H1 (cell line): ENCODE measurements at regions not wholly inside any gene's neighbourhood (a gene's known extent, or its start where the extent isn't known, plus 50 kb on each side); places are given as distances from the start of the nearest gene placed in this dataset.

Experiments used
- CTCF ChIA-PET: fragments of 300-600 bp; sonication (Branson Sonifier 250); formaldehyde crosslinking; loops from one replicate; lab custom pipeline; 2021; ENCODE audit not compliant: partially characterized antibody; lab: Charles Lee
- POLR2A ChIA-PET: fragments of 300-600 bp; sonication (Branson Sonifier 250); formaldehyde crosslinking; loops from one replicate; lab custom pipeline; 2021; ENCODE audit warnings: inconsistent platforms; ENCODE audit not compliant: partially characterized antibody; lab: Charles Lee
- DNase-seq, 2 experiments: peaks; one replicate each; pipeline versions ENCODE4 v3.0.0 to v3.0.0-alpha.2; 2010 to 2022; ENCODE audit warnings: low spot score in 2 of 2, low read depth in 1 of 2, mixed read lengths in 1 of 2
- FAIRE-seq: peaks from 2 replicates; lab custom pipeline; 2011; peaks lifted over from hg19 to GRCh38; lab: Jason Lieb, UNC
- H2AFZ ChIP-seq: 2 replicates; pipeline ENCODE4 v1.8.1; 2012; ENCODE audit warnings: low read length, inconsistent platforms
- H2AK5ac ChIP-seq: 2 replicates; pipeline ENCODE4 v1.6.1; 2013; ENCODE audit warnings: low read depth, low read length
- H2BK120ac ChIP-seq: replicated peaks from 2 replicates; pipeline ENCODE3; 2013; ENCODE audit warnings: low read depth, low read length, inconsistent platforms
- H2BK12ac ChIP-seq: 2 replicates; pipeline ENCODE4 v1.6.1; 2013; ENCODE audit warnings: low read depth, low read length
- H2BK15ac ChIP-seq: 2 replicates; pipeline ENCODE4 v1.6.1; 2013; ENCODE audit warnings: low read length
- H2BK20ac ChIP-seq: 2 replicates; pipeline ENCODE4 v1.6.1; 2013; ENCODE audit warnings: low read length
- H2BK5ac ChIP-seq: 2 replicates; pipeline ENCODE4 v1.6.1; 2013; ENCODE audit warnings: low read depth, low read length
- H3K14ac ChIP-seq: 2 replicates; pipeline ENCODE4 v1.6.1; 2013; ENCODE audit warnings: inconsistent platforms; ENCODE audit not compliant: insufficient read length
- H3K18ac ChIP-seq: 2 replicates; pipeline ENCODE4 v1.6.1; 2013; ENCODE audit warnings: low read length; ENCODE audit errors: extremely low read depth
- H3K23ac ChIP-seq: 2 replicates; pipeline ENCODE4 v1.6.1; 2013; ENCODE audit warnings: inconsistent platforms; ENCODE audit not compliant: insufficient read length
- H3K23me2 ChIP-seq: 2 replicates; pipeline ENCODE4 v1.6.1; 2013; ENCODE audit warnings: low read depth, low read length
- H3K27ac ChIP-seq: 2 replicates; pipeline ENCODE4 v1.6.1; 2011; ENCODE audit warnings: low read depth, low read length, inconsistent platforms
- H3K27me3 ChIP-seq, 4 experiments: replicated peaks in 1 of 4; 1 replicate in 1 of 4; 2 replicates in 3 of 4; pipeline versions ENCODE4 v1.6.1 to v1.8.1; 2011 to 2013; ENCODE audit warnings: low read length in 3 of 4, mild to moderate bottlenecking in 3 of 4, inconsistent platforms in 2 of 4, mixed read lengths in 2 of 4, moderate library complexity in 1 of 4; ENCODE audit not compliant: control insufficient read depth in 3 of 4, insufficient read depth in 3 of 4; ENCODE audit errors: extremely low read depth in 1 of 4
- H3K36me3 ChIP-seq, 4 experiments: 2 replicates each; pipeline versions ENCODE4 v1.6.1 to v1.8.1; 2011 to 2013; ENCODE audit warnings: mild to moderate bottlenecking in 4 of 4, low read length in 3 of 4, moderate library complexity in 2 of 4, control low read depth in 1 of 4, inconsistent platforms in 1 of 4; ENCODE audit not compliant: insufficient read depth in 4 of 4, control insufficient read depth in 2 of 4
- H3K4ac ChIP-seq: replicated peaks from 2 replicates; pipeline ENCODE3; 2013; ENCODE audit warnings: low read length, low read depth, mixed read lengths, inconsistent platforms; ENCODE audit not compliant: insufficient read length
- H3K4me1 ChIP-seq, 4 experiments: replicated peaks in 1 of 4; 1 replicate in 1 of 4; 2 replicates in 3 of 4; pipeline versions ENCODE4 v1.6.1 to v1.8.1; 2011 to 2013; ENCODE audit warnings: low read length in 3 of 4, inconsistent platforms in 2 of 4, mixed read lengths in 1 of 4; ENCODE audit not compliant: insufficient read depth in 4 of 4, control insufficient read depth in 3 of 4
- H3K4me2 ChIP-seq, 2 experiments: 2 replicates each; pipeline versions ENCODE4 v1.6.1 to v1.8.1; 2011 to 2013; ENCODE audit warnings: low read depth in 2 of 2, low read length in 2 of 2, control low read depth in 1 of 2, inconsistent platforms in 1 of 2, mild to moderate bottlenecking in 1 of 2; ENCODE audit not compliant: insufficient read depth in 1 of 2
- H3K4me3 ChIP-seq, 4 experiments: fragments of 200-600, 300-600 bp in 1 of 4; sonication (generic), shearing (Covaris generic), sonication (Bioruptor Twin) in 1 of 4; 2 replicates each; pipeline versions ENCODE4 v1.5.1 to v1.8.1; 2011 to 2016; ENCODE audit warnings: low read length in 4 of 4, low read depth in 3 of 4, control low read depth in 2 of 4, inconsistent platforms in 2 of 4, mild to moderate bottlenecking in 2 of 4, mixed read lengths in 1 of 4, moderate library complexity in 1 of 4; ENCODE audit not compliant: insufficient read depth in 2 of 4; ENCODE audit errors: extremely low read depth in 1 of 4
- H3K56ac ChIP-seq: replicated peaks from 2 replicates; pipeline ENCODE3; 2013; ENCODE audit warnings: low read depth, mild to moderate bottlenecking, mixed read lengths, low read length, inconsistent platforms; ENCODE audit not compliant: insufficient read length
- H3K79me1 ChIP-seq: 2 replicates; pipeline ENCODE4 v1.6.1; 2013; ENCODE audit warnings: low read depth, low read length, control low read depth
- H3K79me2 ChIP-seq, 2 experiments: 2 replicates each; pipeline versions ENCODE4 v1.6.1 to v1.8.1; 2012 to 2013; ENCODE audit warnings: low read length in 2 of 2, mild to moderate bottlenecking in 2 of 2, inconsistent platforms in 1 of 2; ENCODE audit not compliant: insufficient read depth in 2 of 2, control insufficient read depth in 1 of 2
- H3K9ac ChIP-seq, 4 experiments: replicated peaks in 1 of 4; 1 replicate in 1 of 4; 2 replicates in 3 of 4; pipeline versions ENCODE4 v1.6.1 to v1.8.1; 2011 to 2013; ENCODE audit warnings: low read depth in 3 of 4, low read length in 3 of 4, control low read depth in 2 of 4, mild to moderate bottlenecking in 2 of 4, moderate library complexity in 2 of 4, inconsistent platforms in 1 of 4; ENCODE audit errors: extremely low read depth in 1 of 4
- H3K9me3 ChIP-seq, 2 experiments: 2 replicates each; pipeline versions ENCODE4 v1.6.1 to v1.8.1; 2012 to 2013; ENCODE audit warnings: mild to moderate bottlenecking in 2 of 2, moderate library complexity in 2 of 2, control low read depth in 1 of 2, inconsistent platforms in 1 of 2, low read depth in 1 of 2, low read length in 1 of 2, mixed read lengths in 1 of 2; ENCODE audit not compliant: insufficient read depth in 2 of 2
- H4K20me1 ChIP-seq, 2 experiments: replicated peaks in 1 of 2; 2 replicates each; pipeline versions ENCODE3 to v1.8.1; 2011 to 2013; ENCODE audit warnings: inconsistent platforms in 2 of 2, low read length in 2 of 2, mild to moderate bottlenecking in 1 of 2; ENCODE audit not compliant: insufficient read depth in 2 of 2, control insufficient read depth in 1 of 2
- H4K5ac ChIP-seq: 2 replicates; pipeline ENCODE4 v1.6.1; 2013; ENCODE audit warnings: low read length, low read depth, mixed read lengths, inconsistent platforms; ENCODE audit not compliant: insufficient read length
- H4K8ac ChIP-seq: 2 replicates; pipeline ENCODE4 v1.8.0; 2013; ENCODE audit warnings: mild to moderate bottlenecking, moderate library complexity, low read length, inconsistent platforms; ENCODE audit not compliant: insufficient read depth; ENCODE audit errors: extremely low read depth
- H4K91ac ChIP-seq: replicated peaks from 2 replicates; pipeline ENCODE3; 2013; ENCODE audit warnings: low read length, mixed read lengths, inconsistent platforms; ENCODE audit not compliant: insufficient read length
- CREB1 ChIP-seq: IDR thresholded peaks from 2 replicates; pipeline ENCODE4 v1.6.1; 2012; ENCODE audit warnings: inconsistent platforms
- KDM1A ChIP-seq: fragments of 200-600, 300-600 bp; sonication (generic); IDR thresholded peaks from 2 replicates; pipeline ENCODE4 v1.7.1; 2016; ENCODE audit warnings: mild to moderate bottlenecking, low read length, borderline replicate concordance
- KDM5A ChIP-seq: fragments of 200-600 bp; IDR thresholded peaks from 2 replicates; pipeline ENCODE4 v1.7.1; 2012; ENCODE audit warnings: mild to moderate bottlenecking, low read length, inconsistent platforms, mixed read lengths
- PHF8 ChIP-seq: fragments of 200-600 bp; sonication (generic); conservative IDR thresholded peaks from 2 replicates; pipeline ENCODE4 v1.7.1; 2012; ENCODE audit warnings: low read depth, mild to moderate bottlenecking, inconsistent platforms, low read length, moderate library complexity
- POLR2A ChIP-seq, 2 experiments: IDR thresholded peaks; 1 replicate in 1 of 2; 2 replicates in 1 of 2; pipeline ENCODE4 v1.6.1; 2011; ENCODE audit warnings: low read depth in 2 of 2, low read length in 2 of 2, mild to moderate bottlenecking in 2 of 2; ENCODE audit errors: control extremely low read depth in 1 of 2
- POU5F1 ChIP-seq: IDR thresholded peaks from 2 replicates; pipeline ENCODE4 v1.6.1; 2011; ENCODE audit warnings: low read depth, mild to moderate bottlenecking, low read length, moderate library complexity
- SAP30 ChIP-seq: fragments of 300-600 bp; sonication (generic); IDR thresholded peaks from 2 replicates; pipeline ENCODE4 v1.7.1; 2012; ENCODE audit warnings: low read length, moderate library complexity, mild to moderate bottlenecking, inconsistent platforms; ENCODE audit not compliant: insufficient read depth, insufficient replicate concordance
- SIX5 ChIP-seq: IDR thresholded peaks from 2 replicates; pipeline ENCODE4 v1.6.1; 2011; ENCODE audit warnings: mild to moderate bottlenecking, low read depth, low read length
- SP4 ChIP-seq: IDR thresholded peaks from 2 replicates; pipeline ENCODE4 v1.6.1; 2012; ENCODE audit warnings: low read length, inconsistent platforms
- TAF1 ChIP-seq: IDR thresholded peaks from 2 replicates; pipeline ENCODE4 v1.6.1; 2011; ENCODE audit warnings: mild to moderate bottlenecking, low read depth, low read length
- TBP ChIP-seq: IDR thresholded peaks from 2 replicates; pipeline ENCODE4 v1.6.1; 2011; ENCODE audit warnings: low read depth, low read length, improper control_type of control experiment
- ZNF274 ChIP-seq: IDR thresholded peaks from 2 replicates; pipeline ENCODE4 v1.7.0; 2012; ENCODE audit warnings: low read length, borderline replicate concordance; ENCODE audit errors: extremely low read depth
- WGBS, 2 experiments: shearing (Covaris generic) in 1 of 2; methylation state at CpG; one replicate each; pipeline versions ENCODE4 v1.1.6 to v1.1.7; 2013 to 2015; ENCODE audit warnings: low lambda C conversion rate in 2 of 2, mixed read lengths in 2 of 2, inconsistent platforms in 1 of 2, low coverage in 1 of 2, missing lambda C conversion rate in 1 of 2; ENCODE audit not compliant: insufficient replicate concordance in 2 of 2, insufficient coverage in 1 of 2, insufficient read length in 1 of 2; ENCODE audit errors: extremely low coverage in 1 of 2, missing lambda C conversion rate in 1 of 2; 5-methylcytosine and 5-hydroxymethylcytosine counted together

- Histone ChIP-seq H2BK12ac (no peak overlapping the region), H2BK120ac (no peak overlapping the region), H3K23me2 (no peaks in the 10 kb centered on the region), H2AFZ (no peak overlapping the region), H4K20me1 (no peaks in the 10 kb centered on the region), H3K79me1 (no peaks in the 10 kb centered on the region), H3K18ac (no peak overlapping the region), H3K4ac (no peak overlapping the region), H3K9ac (no peak overlapping the region), H3K4me1 (no peaks in the 10 kb centered on the region), H3K27me3 (no peaks in the 10 kb centered on the region), H3K4me3 (no peak overlapping the region), H3K9me3 (no peaks in the 10 kb centered on the region), H2BK15ac (no peak overlapping the region)
- ChIA-PET POLR2A (no interaction called here), CTCF (interaction anchor here (1.1 to 1.3 kb wide), 4 partner anchors 13 to 51 kb away, joined by 3 to 5 read pairs (median 4); no protein-coding TSS in a partner anchor)
- DNase-seq (no peak), FAIRE-seq (no peak)
- TF ChIP-seq KDM5A (no peak), ZNF274 (no peak), CREB1 (no peak), PHF8 (no peak), POLR2A (IDR thresholded peaks at IDR 0.05; ENCODE audit: control extremely low read depth in 1 of 2, low read depth in 2 of 2, low read length in 2 of 2) (no peak), KDM1A (no peak), POU5F1 (no peak), SIX5 (no peak), TAF1 (no peak), TBP (no peak), SP4 (no peak), SAP30 (no peak)
- TF ChIP-seq, all 59 proteins: peak for 0
- H3K56ac ChIP-seq = no peak overlapping the region
- no peak overlapping the region for H4K8ac ChIP-seq
- no peaks in the 10 kb centered on the region for H3K79me2 ChIP-seq
- no peak overlapping the region for H2BK5ac ChIP-seq
- H3K4me2 ChIP-seq = no peak overlapping the region
- no peak overlapping the region for H2AK5ac ChIP-seq
- H4K91ac ChIP-seq = no peak overlapping the region
- no peaks in the 10 kb centered on the region for H3K36me3 ChIP-seq
- no peak overlapping the region for H3K14ac ChIP-seq
- no peak overlapping the region for H2BK20ac ChIP-seq
- H3K27ac ChIP-seq = no peak overlapping the region
- H3K23ac ChIP-seq = no peak overlapping the region
- 100% methylated on average over 1 of the region's 1 CpG; no CpG with 5 or more reads in 1 of the 2 experiments for WGBS, 2 experiments
- H4K5ac ChIP-seq = no peak overlapping the region
Measured at GRCh38 chrX:137363559-137363958, 202.4 kb upstream of the ZIC3 start.
